IMR-90 (cell line): ENCODE measurements at regions not wholly inside any gene's neighbourhood (a gene's known extent, or its start where the extent isn't known, plus 50 kb on each side); places are given as distances from the start of the nearest gene placed in this dataset.

Source experiments
- BHLHE40 ChIP-seq: fragments of 150-350 bp; IDR thresholded peaks from 2 replicates; pipeline ENCODE4 v1.6.1; 2016; ENCODE audit warnings: mild to moderate bottlenecking, low read depth, low read length
- CEBPB ChIP-seq: IDR thresholded peaks from 2 replicates; pipeline ENCODE4 v1.6.1; 2012; ENCODE audit warnings: low read depth, low read length, improper control_type of control experiment
- CHD1 ChIP-seq: IDR thresholded peaks from 2 replicates; pipeline ENCODE4 v1.6.1; 2012; ENCODE audit warnings: low read depth, low read length, improper control_type of control experiment
- CTCF ChIP-seq: conservative IDR thresholded peaks from 2 replicates; pipeline ENCODE4 v1.5.1; 2012; ENCODE audit warnings: mild to moderate bottlenecking, low read depth, low read length, improper control_type of control experiment
- ELK1 ChIP-seq: fragments of 150-350 bp; IDR thresholded peaks from 2 replicates; pipeline ENCODE4 v1.6.1; 2016; ENCODE audit warnings: low read depth, mild to moderate bottlenecking, low read length, moderate library complexity, borderline replicate concordance
- NFE2L2 ChIP-seq: fragments of 150-350 bp; IDR thresholded peaks from 2 replicates; pipeline ENCODE4 v1.6.1; 2016; ENCODE audit warnings: low read depth, mild to moderate bottlenecking, low read length
- POLR2A ChIP-seq: IDR thresholded peaks from 2 replicates; pipeline ENCODE4 v1.6.1; 2012; ENCODE audit warnings: mild to moderate bottlenecking, low read depth, low read length
- RAD21 ChIP-seq: IDR thresholded peaks from 2 replicates; pipeline ENCODE4 v1.6.1; 2012; ENCODE audit warnings: low read length, improper control_type of control experiment
- RFX5 ChIP-seq: IDR thresholded peaks from 2 replicates; pipeline ENCODE4 v1.8.0; 2012; ENCODE audit warnings: low read depth, mild to moderate bottlenecking, low read length, moderate library complexity
- USF2 ChIP-seq: fragments of 150-350 bp; IDR thresholded peaks from 2 replicates; pipeline ENCODE4 v1.6.1; 2017; ENCODE audit warnings: mild to moderate bottlenecking, antibody characterized with exemption, low read length, low read depth

GRCh38 chr2:14157816-14158215 is 474.7 kb upstream of the LRATD1 start:
- TF ChIP-seq CTCF (no peak), ELK1 (no peak), POLR2A (no peak), BHLHE40 (no peak), CEBPB (no peak), USF2 (no peak), RFX5 (no peak), CHD1 (no peak), RAD21 (no peak), NFE2L2 (no peak)
